ENCODE measurements at regions not wholly inside any gene's neighbourhood (a gene's known extent, or its start where the extent isn't known, plus 50 kb on each side); places are given as distances from the start of the nearest gene placed in this dataset.

DNA sequence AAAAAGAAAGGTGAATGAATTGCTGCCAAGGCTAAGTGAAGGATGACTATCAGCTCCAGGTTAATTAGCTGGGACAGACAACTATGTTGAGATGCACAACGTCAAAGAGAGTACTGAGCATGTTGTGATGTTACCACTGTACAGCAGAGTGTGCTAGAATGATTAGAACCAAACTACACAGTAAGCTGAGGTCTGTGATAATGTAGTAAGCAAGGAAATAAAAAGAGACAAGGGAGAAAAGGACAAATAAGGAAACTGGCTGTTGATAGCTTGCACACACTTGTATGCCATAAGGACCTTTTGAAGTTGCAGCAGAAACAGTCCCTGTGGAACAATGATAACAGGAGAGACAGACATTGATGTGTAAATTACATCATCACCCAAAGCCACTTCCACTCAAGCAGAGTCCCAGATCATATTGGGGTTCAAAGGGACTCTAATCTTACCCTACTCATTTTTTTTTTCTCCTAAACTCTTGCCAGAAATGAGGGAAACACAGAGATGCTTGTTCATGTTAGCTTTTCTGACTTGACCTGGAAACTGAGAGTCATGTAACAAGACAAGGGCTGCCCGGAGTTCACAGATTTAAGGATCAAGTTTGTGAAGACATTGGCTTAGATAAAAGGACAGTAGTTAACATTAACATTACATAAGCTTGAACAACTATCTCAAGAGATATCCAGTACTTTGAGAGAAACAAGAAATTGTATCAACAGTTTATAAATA lies 189.9 kb downstream of the CENPW start:
- DNase-seq (ENCODE audit: low spot score): no peak

DNA sequence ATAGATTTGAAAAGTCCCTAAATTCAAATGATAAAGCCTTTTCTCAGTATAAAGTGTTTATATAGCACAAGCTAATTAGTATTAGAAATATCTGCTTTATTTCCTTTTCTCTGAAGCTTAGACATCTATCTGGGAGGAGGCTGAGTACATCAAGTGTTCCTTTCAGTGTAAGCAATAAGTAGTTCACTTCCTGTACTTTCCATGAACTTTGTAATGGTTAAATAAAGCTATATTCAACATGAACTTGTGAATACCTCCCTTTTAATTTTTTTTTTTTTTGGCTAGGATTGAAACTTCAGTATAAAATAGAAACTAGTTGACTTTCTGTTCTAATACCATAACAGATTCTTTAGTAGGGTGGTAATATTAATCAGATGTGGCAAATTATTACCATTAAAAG lies 190.9 kb downstream of the CENPW start:
- no peak for DNase-seq (ENCODE audit: low spot score)

DNA sequence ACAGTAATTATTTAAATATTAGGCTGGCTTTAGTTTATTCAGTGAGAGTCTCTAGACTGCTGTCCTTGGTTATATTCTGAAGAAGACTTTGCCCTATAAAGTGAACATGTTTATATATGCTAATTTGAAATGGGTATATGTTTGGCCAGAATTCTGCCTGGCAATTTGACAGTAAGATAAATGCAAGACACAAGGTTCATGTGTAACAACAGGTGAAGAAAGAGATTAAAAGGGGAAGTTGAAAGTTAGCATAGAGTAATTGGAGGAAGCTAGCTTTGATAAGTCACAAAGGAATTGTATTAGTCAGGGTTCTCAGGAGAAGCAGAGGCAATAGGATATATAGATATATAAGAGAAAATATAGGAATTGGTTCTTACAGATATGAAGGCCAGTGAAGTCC lies 191.4 kb downstream of the CENPW start:
- no peak for DNase-seq (ENCODE audit: low spot score)

DNA sequence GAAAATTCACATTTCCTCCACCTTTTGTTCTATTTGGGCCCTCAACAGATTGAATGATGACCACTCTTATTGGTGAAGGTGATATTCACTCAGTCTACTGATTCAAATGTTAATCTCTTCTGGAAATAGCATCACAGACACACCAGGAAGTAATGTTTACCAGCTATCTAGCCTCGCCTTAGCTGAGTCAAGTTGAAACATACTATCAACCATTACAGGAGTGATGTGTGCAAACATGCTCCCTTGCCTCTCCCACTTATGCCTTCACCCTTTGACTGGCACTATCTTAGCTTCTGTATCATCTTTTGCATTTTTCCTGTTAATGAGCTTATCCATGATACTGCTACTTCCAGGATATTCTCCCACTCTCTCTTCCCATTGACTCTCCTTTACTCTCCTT lies 191.9 kb downstream of the CENPW start:
- DNase-seq (ENCODE audit: low spot score): no peak

DNA sequence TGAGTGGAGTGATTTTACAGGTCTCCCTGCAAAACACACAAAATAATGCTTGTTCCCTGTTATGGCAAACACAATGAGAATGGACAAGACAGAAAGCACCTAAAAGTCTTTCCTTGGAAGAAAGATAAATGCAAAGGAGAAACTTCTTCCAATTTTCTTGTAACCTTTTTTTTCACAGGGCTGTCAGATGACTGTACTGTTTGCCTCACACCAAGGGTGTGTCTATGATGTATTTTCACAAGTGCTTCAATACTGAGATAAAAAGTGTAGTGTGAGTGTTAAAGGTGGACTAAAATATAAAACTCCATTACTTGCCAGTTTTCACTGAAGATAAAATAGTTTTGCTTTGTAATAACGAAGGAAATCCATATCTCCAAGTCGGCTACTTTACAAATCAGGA lies 194.5 kb downstream of the CENPW start:
- no peak for DNase-seq (ENCODE audit: low spot score)

DNA sequence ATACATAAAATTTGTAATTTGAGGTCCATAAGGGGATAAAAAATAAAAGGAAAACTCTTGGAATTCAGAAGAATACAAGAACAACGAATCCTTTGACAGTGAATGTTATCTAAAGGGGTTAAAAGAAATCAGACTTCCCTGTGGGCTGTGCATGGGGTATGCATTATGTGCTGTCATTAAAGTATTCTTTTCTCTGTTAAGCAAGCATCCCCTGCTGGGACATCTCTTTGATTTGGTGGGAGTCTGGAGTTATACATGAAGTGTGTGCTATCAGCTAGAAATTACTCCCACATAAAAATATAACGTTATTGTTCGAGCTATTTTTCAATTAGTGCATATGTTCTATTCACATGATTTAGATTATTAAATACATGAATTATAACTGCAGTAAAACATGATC lies 195.2 kb downstream of the CENPW start:
- DNase-seq (ENCODE audit: low spot score): no peak

DNA sequence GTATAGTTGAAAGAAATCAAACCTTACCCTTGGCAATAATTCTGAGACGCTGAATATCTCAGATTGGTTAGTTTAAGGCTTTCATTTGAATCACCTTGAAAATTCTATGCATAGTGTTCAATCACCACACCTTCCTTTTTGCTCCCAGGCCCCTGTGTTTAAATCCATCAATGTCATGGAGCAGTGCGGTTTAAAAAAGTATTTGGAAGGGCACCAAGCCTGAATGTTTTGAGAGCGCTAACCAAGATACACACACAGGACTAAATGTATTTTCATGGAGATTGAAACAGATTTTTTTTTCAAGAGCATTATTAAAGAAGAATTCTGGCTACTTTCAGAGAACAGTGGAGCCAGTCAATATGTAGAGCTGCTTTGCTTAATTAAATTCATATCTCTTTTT lies 195.7 kb downstream of the CENPW start:
- DNase-seq (ENCODE audit: low spot score): no peak

DNA sequence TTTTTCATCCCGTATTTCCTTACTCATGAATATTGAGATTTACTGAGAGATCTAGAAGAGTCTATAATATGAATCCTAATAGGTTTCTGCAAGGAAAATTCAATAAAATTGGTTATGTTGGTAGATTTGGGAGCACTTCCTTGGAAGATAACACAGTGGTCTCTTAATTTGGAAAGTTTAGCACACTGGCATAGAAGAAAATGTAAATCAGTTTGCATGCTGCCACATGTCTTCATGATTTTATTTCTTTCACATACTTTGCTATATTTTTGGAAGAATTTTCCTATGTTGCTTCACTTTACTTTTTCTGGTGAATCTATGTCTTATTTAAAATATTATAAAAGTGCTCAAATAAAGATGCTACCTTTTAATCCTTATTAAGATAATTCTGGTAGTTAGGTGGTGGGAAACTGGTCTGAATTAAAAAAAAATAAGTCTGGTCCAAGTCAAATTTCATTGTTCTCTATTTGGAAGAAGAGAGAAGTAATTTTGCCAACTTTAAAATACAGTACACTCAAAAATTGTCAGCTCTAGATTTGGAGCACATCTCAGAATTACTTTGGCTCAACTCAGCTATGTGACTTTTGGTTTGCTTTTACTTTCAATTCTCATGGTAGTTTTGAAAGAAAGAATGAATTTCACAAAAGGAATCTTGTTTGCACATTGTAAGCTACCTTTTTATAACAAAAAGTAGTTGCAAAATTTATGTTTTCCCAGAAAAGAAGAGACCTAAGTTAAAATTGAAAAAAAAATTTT lies 197.3 kb downstream of the CENPW start:
- no peak for DNase-seq (ENCODE audit: low spot score)

DNA sequence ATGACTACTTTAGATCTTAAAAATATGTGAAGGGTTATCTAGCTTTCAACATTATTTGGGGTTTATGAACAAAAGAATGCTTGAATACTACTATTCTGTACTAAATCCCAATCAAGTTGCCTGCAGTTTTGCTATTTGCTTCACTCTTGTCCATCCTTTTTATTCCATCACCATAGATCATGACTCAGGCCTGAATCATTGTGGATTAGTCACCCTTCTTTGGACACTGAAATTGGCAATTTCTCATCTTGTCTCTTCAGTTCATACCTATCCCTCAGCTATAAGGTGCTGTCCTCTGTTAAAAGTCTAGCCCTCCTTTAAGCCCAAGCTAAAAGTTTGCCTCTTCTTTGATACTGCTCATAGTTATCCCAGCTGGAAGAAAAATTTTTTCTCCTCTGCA lies 199.1 kb downstream of the CENPW start:
- DNase-seq (ENCODE audit: low spot score): no peak

DNA sequence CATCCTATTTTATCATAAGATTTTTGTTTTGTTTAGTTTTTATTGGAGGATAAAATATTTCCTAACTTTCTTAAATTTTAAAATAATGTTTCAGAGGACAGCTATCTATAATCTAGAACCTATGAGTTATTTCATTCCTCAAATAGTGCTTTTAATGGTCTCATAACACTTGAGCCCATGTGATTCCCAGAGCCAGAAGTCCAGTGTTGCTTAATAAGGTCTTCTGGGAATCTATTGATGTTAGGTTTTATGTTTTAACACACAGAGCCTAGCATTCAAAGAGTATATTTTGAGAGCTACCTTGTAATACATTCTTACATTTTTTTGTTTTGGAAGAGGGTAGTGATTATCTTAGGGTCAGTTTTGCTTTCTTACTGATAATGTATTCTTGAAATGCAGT lies 200.2 kb downstream of the CENPW start:
- no peak for DNase-seq (ENCODE audit: low spot score)

DNA sequence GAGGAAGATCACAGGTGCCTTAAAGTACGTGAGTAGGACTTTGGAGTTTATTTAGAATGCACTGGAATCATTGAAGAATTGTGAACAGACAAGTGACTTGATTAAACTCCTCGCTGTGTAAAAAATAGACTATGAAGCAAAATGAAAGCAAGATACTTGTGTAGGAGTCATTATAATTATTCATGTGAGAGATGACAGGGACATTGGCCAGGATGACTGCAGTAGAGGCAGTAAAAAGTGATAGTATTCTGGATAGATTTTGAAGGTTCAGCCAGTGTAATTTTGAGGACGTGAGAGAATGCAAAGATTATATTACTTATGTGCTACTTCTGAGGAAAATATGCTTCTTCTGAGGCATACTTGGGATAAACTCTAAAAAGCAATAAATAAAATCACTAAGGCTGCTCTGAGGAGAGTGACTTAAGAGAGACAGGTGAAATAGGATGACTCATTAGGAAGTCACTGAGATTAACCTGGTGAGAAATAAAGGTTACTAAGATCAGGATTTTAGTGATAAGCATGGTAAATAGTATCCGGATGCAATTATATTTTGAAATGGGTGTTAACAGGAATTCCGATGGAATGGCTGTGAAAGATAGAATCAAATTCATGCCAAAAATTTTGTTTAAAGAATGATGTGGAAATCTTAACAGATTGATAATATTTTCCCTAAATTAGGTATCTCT lies 202.0 kb downstream of the CENPW start:
- no peak for DNase-seq (ENCODE audit: low spot score)

DNA sequence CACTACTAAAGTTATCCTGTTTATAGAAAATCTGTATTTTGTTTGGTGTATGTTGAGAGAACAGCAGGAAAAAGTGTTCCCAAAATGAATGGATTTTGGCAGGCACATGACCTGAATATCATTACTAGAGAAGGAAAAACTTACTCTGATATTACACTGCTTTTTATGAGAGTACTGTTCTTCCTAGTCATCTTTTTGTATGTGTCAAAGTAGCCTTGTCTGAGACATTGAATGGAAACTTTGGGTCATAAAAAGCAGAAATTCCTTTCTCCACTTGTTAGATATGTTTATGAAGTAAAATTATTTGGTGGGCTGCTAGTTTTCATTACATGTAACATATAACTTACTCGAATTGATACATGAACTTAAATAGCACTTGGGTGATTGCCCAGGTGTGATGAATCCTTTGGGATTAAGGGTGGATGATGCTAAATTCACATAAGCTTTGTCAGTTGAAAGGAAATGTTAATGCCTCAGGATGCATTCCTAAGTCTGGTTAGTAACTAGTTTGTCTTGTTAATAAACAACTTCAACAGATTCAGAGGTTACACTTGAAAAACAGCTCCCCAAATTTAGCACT lies 206.7 kb downstream of the CENPW start:
- DNase-seq (ENCODE audit: low spot score): no peak

DNA sequence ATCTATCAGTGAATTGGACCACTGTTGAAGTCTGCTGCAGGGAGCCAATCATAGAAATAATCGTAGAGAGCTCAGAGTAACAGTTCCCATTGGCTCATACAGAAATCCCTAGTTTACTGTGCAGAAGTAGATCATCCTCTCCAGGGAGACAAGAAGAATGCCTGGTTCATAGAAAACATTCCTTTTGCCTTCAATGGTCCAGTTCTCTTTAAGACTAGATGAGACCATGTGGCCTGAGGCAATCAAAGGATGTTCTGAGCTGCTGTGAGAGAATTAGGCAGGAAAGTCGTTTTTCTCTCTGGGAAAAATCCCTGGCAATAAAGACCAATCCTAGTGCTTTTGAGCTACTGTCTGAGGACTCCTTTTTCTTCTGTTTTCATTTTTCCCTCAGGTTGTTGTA lies 208.4 kb downstream of the CENPW start:
- no peak for DNase-seq (ENCODE audit: low spot score)

DNA sequence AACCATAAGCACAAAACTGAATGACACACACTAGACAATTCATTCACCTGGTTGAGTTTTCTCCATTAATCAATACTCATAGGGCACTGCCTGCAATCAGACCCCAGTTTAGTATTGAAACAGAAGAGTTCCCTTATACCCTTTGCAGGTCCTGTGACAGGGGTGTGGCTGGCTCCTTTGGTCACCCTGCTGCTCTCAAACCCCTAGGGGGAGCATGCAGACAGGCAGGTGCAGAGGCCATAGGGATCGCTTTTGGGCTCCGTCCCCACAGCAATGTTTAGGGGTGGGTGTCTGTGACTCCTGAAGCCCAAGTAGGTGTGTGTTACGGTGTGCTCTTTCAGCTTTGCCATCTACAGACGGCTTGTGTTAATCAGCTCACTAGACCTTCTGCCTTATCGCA lies 210.4 kb downstream of the CENPW start:
- DNase-seq (ENCODE audit: low spot score): no peak

DNA sequence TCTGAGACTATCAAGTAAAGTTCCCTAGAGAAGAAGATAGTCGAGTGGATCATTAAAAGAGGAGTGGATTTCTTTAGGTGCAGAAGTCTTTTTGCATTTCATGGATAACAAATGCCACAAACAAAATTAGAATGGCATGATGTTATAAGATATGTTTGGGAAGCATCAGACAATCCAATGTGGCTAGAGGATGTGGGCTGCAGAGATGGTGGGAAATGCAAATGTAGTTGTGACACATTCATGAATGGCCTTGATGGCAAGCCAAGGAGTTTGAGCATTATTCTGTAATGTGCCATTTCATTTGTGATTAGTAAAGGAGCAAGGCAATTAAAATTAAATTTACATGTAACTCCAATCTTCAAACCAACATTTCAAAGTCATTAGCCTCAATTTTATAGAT lies 211.9 kb downstream of the CENPW start:
- DNase-seq (ENCODE audit: low spot score): no peak

DNA sequence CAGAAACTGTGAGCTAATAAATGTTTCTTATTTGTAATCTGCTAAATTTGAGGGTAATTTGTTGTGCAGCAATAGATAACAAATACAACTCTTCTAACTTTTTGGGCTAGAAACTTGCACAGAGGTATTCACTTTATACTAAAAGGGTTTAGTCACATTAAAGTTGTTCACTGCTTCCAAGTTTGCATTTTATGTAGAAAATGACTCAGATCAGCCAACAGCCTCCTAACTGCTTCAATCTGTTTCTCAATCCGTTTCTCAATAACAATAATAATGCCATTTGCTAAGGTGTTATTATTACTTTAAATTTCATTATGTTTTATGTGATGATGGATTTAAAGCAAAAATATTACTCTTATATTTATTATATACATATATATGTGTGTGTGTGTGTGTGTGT lies 213.9 kb downstream of the CENPW start:
- DNase-seq (ENCODE audit: low spot score): no peak

DNA sequence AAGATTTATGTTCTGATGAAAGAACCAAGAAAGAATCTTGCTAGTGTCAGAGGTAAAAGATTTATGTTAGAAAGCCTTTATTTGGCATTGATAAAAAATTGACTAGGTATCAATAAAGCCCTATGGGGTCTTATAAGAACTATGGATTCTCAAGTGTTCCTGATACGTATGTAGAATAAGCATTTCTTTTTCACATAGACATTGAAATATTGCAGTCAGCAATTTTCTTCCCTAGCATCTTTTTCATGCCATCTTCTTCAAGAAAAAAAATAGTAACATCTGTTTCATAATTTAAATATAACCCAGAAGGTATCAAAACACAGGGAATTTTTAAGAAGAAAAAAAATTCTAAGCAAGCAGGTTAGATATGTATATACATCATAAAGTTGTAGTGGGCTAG lies 230.6 kb downstream of the CENPW start:
- DNase-seq (ENCODE audit: low spot score): no peak

DNA sequence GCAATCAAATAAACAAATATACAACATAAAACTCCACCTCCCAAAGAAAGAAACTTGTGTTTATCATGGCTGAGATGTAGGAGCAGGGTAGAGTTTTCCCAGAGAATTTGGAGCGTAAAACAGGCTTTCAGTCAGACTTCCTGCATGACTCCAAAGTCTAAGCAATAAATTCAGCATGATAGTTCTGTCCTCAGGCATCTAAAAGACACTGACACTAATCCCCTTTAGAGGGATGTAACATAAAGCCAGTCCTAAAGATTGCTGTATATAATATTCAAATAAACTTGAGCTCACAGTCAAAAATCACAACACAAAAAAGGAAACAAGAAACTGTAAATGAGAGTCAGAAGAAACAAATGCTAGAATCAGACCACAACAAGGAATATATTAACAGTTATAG lies 234.4 kb downstream of the CENPW start:
- DNase-seq (ENCODE audit: low spot score): no peak

DNA sequence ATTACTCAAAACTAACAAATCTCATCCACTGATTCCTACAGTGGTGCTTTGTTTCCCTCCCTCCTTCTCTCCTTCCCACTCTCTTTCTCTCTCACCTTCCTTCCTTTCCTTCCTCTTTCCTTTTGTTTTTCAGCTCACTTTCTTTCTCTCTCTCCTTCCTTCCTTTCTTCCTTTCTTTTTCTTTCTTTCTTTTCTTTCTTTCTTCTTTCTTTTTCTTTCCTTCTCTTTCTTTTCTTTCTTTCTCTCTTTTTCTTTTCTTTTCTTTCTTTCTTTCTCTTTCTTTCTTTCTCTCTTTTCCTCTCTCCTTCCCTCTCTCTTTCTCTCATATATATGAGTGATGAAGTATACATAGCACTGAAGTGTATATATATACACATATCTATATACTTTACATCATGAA lies 241.4 kb downstream of the CENPW start:
- DNase-seq (ENCODE audit: low spot score): no peak

DNA sequence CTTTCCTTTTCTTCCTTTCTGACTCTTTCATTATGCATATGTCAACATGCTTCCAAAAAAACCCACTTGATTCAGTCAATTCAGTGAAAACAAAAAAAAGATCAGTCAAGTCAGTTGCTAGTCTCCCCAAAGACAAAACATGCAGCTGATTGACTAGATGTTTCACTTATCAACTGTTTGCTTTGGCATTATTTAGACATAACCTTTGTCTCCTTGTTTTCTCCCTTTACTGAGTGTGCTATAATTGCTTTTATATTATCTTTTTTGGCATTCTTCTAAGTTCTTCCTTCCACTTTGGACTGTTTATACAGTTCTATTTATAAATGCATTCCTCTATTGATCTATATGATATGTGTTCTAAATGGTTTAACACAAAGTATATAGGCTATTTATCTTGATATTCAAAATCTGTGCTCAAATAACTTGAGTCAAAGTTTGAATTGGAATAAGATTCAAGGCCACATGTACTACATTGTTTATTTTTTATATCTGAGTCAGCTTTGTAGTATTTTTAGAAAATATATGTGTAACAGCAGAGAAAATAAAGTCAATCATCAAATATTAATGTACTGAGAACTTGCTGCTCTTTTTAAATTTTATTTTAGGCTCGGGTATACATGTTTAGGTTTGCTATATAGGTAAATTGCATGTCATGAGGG lies 260.5 kb downstream of the CENPW start:
- DNase-seq (ENCODE audit: low spot score): no peak

DNA sequence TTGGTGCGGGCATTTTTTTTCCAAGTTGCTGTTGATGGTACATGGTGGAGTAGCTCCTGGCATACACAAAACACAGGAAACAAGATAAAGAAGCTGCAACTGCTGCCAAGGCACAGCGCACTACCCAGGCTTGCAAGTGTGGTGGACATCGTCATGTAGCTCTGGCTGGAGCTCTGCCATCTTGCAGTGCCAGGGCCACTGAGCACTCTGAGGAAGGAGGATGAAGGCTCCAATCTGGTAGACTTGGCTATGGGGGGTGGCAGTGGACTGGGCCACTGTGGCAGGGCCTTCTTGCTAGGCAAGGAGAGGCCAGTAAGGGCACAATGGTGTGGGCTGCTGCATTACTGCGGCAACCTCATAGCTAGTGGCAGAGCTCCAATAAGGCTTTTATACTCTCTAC lies 263.5 kb downstream of the CENPW start:
- no peak for DNase-seq (ENCODE audit: low spot score)

DNA sequence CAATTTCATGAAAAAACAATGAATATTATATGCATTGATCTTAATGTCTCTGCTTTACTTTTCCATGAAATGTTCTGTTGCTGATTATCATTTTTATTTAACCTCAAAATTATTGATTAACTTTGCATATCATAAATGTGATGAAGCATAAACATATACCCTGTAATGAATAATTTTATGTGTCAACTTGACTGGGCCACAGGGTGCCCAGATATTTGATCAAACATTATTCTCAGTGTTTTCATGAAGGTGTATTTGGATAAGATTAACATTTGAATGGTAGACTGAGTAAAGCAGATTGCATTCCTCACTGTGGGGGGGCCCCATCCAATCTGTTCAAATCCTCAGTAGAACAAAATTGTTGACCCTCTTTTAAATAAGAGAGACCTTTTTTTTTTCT lies 265.2 kb downstream of the CENPW start:
- no peak for DNase-seq (ENCODE audit: low spot score)

Data from mucosa of gallbladder (tissue), 1 donor.